GM03348 (cell line): ENCODE measurements at regions not wholly inside any gene's neighbourhood (a gene's known extent, or its start where the extent isn't known, plus 50 kb on each side); places are given as distances from the start of the nearest gene placed in this dataset.
"Not testable (repeated sequence)": the region's sequence is repeated elsewhere in the genome, so short reads cannot be mapped to it uniquely, and the experiment has no call there.

Experiments used
- DNase-seq: peaks from one replicate; pipeline ENCODE4 v3.0.0; 2012; ENCODE audit warnings: low spot score

DNA sequence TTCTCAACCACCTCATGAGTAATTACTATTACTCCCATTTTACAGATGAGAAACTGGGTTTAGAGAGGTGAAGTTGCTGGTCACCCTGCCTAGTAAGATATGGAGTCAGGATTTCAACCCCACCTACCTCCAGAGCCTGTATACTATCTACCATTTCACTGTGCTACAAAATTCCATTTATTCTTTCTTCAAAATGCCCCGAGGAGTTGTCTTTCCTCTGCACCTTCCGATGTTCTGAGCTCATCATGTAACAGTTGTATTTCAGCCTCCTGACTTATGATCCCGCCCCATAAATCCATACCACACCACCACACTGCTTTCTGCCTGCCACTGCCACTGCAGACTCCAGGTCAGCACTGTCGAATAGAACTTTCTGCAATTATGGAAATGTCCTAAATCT, 71.3 kb upstream of the SLC25A36 start:
- no peak for DNase-seq

DNA sequence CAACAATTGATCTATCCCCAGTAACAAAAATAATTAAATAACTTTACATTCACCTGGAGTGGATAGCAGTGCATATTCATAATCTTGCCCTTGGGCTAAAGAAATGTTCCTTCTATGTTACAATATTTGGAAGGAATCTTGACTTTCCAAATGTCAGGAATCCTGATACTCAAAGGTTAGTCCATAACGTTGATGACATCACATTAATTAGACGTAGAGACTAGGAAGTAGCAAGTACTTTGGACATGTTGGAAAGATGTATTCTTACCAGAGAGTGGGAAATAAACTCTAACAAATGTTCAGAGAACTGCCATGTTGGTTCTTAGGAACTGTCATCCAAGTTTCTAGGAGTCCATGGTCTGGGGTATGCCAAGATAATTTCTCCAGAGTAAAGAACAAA, 70.6 kb upstream of the SLC25A36 start:
- no peak for DNase-seq

DNA sequence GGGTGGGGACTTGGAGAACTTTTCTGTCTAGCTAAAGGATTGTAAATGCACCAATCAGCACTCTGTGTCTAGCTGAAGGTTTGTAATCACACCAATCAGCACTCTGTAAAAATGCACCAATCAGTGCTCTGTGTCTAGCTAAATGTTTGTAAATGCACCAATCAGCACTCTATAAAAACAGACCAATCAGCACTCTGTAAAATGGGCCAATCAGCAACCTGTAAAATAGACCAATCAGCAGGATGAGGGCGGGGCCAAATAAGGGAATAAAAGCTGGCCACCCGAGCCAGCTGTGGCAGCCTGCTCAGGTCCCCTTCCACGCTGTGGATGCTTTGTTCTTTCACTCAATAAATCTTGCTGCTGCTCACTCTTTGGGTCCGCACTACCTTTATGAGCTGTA, 69.5 kb upstream of the SLC25A36 start:
- not testable (repeated sequence) for DNase-seq

DNA sequence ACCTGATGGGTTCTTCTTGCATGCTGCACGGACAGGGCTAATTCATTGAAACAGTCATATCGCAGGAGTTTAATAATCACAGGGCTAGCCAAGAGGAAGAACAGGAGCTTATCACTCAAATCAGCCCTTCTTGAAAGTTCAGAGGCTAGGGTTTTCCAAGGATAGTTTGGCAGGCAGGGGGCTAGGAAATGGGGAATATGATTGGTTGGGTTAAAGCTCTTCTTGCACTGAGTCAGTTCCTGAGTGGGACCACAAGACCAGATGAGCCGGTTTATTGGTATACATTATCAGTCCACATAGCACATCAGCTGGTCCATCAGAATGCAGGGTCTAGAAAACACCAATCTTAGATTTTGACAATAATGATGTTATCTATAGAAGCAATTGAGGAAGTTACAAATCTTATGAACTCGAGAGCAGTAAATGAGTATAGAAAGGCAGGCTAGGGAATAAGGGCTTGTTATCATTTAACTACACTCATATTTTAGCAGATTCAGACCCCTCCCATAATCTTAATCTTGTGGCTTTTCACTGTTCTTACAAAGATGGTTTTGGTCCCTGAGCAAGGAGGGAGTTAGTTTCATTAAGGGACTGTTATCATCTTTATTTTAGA, 58.1 kb upstream of the SLC25A36 start:
- DNase-seq = no peak

GRCh38 chr3:140885697-140886096, 55.9 kb upstream of the SLC25A36 start:
- not testable (repeated sequence) for DNase-seq
